GM19468 (cell line): ENCODE measurements at regions not wholly inside any gene's neighbourhood (a gene's known extent, or its start where the extent isn't known, plus 50 kb on each side); places are given as distances from the start of the nearest gene placed in this dataset.

Experiments used
- ATAC-seq: cut with Tn5 transposase; IDR thresholded peaks from one replicate; pipeline ENCODE4 v1.9.1; 2021; ENCODE audit warnings: mild to moderate bottlenecking, moderate library complexity, moderate number of reproducible peaks; ENCODE audit not compliant: unreplicated experiment; ENCODE audit errors: extremely low read depth

GRCh38 chr6:6771964-6772363, 183.4 kb downstream of the LY86 start:
- ATAC-seq: no peak

GRCh38 chr6:6772751-6773150, 184.2 kb downstream of the LY86 start:
- ATAC-seq: no peak

GRCh38 chr6:6775074-6775473, 186.6 kb downstream of the LY86 start:
- ATAC-seq: no peak

GRCh38 chr6:6780231-6780630, 191.7 kb downstream of the LY86 start:
- no peak for ATAC-seq

GRCh38 chr6:6781172-6781872, 192.8 kb downstream of the LY86 start:
- ATAC-seq: no peak

GRCh38 chr6:6781873-6782227, 193.3 kb downstream of the LY86 start:
- no peak for ATAC-seq

GRCh38 chr6:6783721-6784120, 195.2 kb downstream of the LY86 start:
- ATAC-seq: no peak

- no peak for ATAC-seq
Observed at GRCh38 chr6:6784514-6785162, 196.1 kb downstream of the LY86 start.

GRCh38 chr6:6785163-6785521, 196.6 kb downstream of the LY86 start:
- no peak for ATAC-seq

- ATAC-seq: no peak
Observed at GRCh38 chr6:6788394-6789032, 200.0 kb downstream of the LY86 start.

GRCh38 chr6:6790393-6790792, 201.9 kb downstream of the LY86 start:
- ATAC-seq: no peak

- no peak for ATAC-seq
Observed at GRCh38 chr6:6790891-6791290, 202.4 kb downstream of the LY86 start.

GRCh38 chr6:6793388-6794250, 205.1 kb downstream of the LY86 start:
- ATAC-seq: no peak

GRCh38 chr6:6795393-6795792, 206.9 kb downstream of the LY86 start:
- ATAC-seq: no peak

GRCh38 chr6:6796818-6797217, 208.3 kb downstream of the LY86 start:
- no peak for ATAC-seq

- ATAC-seq: no peak
Observed at GRCh38 chr6:6798448-6798860, 209.9 kb downstream of the LY86 start.

- ATAC-seq: no peak
Observed at GRCh38 chr6:6801005-6801335, 212.4 kb downstream of the LY86 start.

GRCh38 chr6:6801635-6802218, 213.2 kb downstream of the LY86 start:
- no peak for ATAC-seq

- no peak for ATAC-seq
Observed at GRCh38 chr6:6803180-6803977, 214.9 kb downstream of the LY86 start.
